ENCODE measurements at regions not wholly inside any gene's neighbourhood (a gene's known extent, or its start where the extent isn't known, plus 50 kb on each side); places are given as distances from the start of the nearest gene placed in this dataset.
"Not testable (repeated sequence)": the region's sequence is repeated elsewhere in the genome, so short reads cannot be mapped to it uniquely, and the experiment has no call there.

GRCh38 chr5:74976651-74977050 is 75.7 kb downstream of the GCNT4 start:
- no peak for TF ChIP-seq CTCF (IDR thresholded peaks at IDR 0.05; ENCODE audit: unreplicated experiment)
- Mint-ChIP-seq H3K4me3 (ENCODE audit: unreplicated experiment) (no peak overlapping the region), H3K36me3 (ENCODE audit: low read depth, unreplicated experiment) (no peaks in the 10 kb centered on the region), H3K4me1 (ENCODE audit: unreplicated experiment) (no peaks in the 10 kb centered on the region), H3K27ac (ENCODE audit: unreplicated experiment) (no peak overlapping the region), H3K9me3 (ENCODE audit: unreplicated experiment) (no peaks in the 10 kb centered on the region), H3K27me3 (ENCODE audit: unreplicated experiment) (no peaks in the 10 kb centered on the region)
- no peak for DNase-seq (ENCODE audit: low spot score)

GRCh38 chr5:74975582-74975981 is 76.8 kb downstream of the GCNT4 start:
- Mint-ChIP-seq H3K4me1 (ENCODE audit: unreplicated experiment) (no peaks in the 10 kb centered on the region), H3K9me3 (ENCODE audit: unreplicated experiment) (no peaks in the 10 kb centered on the region), H3K27me3 (ENCODE audit: unreplicated experiment) (no peaks in the 10 kb centered on the region), H3K27ac (ENCODE audit: unreplicated experiment) (no peak overlapping the region), H3K36me3 (ENCODE audit: low read depth, unreplicated experiment) (no peaks in the 10 kb centered on the region), H3K4me3 (ENCODE audit: unreplicated experiment) (no peak overlapping the region)
- DNase-seq (ENCODE audit: low spot score) = no peak
- no peak for TF ChIP-seq CTCF (IDR thresholded peaks at IDR 0.05; ENCODE audit: unreplicated experiment)

DNA sequence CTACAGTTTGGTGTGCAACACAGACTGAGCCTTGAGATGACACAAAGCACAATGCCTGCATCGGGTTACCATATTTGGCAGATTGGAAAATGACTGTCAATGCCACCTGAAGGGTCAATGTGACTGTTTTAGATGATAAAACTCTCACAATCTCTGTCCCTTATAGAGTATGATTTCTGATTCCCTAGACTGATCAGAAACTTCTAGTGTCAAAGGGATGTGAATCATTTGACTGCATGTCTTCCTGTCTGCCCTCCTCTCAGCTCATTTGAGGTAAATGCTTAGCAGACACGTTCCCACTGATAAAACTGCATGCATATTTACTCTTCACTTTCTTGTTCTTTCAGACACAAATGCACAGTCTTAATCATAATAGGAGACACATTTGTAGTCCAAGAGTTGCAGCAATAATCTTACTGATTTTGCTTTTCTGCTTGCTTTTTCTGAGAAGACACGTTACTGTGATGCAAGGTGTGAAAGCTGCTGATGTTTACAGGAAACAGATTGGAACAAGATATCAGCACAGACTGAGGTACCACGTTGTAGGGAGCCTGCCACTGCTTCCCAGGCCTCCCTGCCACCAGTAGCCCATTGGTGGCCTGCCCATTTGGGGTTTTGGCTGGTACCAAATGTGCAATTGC is 77.8 kb downstream of the GCNT4 start:
- Mint-ChIP-seq H3K27ac (ENCODE audit: unreplicated experiment) (no peak overlapping the region), H3K27me3 (ENCODE audit: unreplicated experiment) (no peaks in the 10 kb centered on the region), H3K36me3 (ENCODE audit: low read depth, unreplicated experiment) (no peaks in the 10 kb centered on the region), H3K4me3 (ENCODE audit: unreplicated experiment) (no peak overlapping the region), H3K9me3 (ENCODE audit: unreplicated experiment) (no peaks in the 10 kb centered on the region), H3K4me1 (ENCODE audit: unreplicated experiment) (no peaks in the 10 kb centered on the region)
- TF ChIP-seq CTCF (IDR thresholded peaks at IDR 0.05; ENCODE audit: unreplicated experiment) = no peak
- DNase-seq (ENCODE audit: low spot score) = no peak

DNA sequence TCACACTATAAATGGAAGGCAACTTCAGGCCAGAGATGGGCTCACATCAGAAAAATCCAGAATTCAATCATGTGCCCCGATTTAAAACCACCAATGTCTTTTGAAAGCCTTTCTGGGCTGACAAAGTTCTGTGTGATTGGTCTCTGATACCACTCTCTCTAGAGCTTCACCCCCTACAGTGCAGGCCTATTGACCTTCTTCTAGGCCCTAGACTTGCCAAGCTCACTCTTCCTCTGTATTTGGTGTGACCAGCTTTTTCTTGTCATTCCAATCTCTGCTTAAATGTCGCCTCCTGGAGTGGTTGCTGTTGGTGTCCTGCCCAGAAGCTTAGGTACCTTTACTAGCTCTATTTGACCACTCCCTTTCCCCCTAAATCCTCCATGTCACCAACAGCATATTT is 78.7 kb downstream of the GCNT4 start:
- no peaks in the 10 kb centered on the region for H3K4me1 Mint-ChIP-seq (ENCODE audit: unreplicated experiment)
- no peaks in the 10 kb centered on the region for H3K36me3 Mint-ChIP-seq (ENCODE audit: low read depth, unreplicated experiment)
- no peaks in the 10 kb centered on the region for H3K27me3 Mint-ChIP-seq (ENCODE audit: unreplicated experiment)
- no peak for DNase-seq (ENCODE audit: low spot score)
- H3K27ac Mint-ChIP-seq (ENCODE audit: unreplicated experiment) = no peak overlapping the region
- TF ChIP-seq CTCF (IDR thresholded peaks at IDR 0.05; ENCODE audit: unreplicated experiment) = no peak
- no peak overlapping the region for H3K4me3 Mint-ChIP-seq (ENCODE audit: unreplicated experiment)
- no peaks in the 10 kb centered on the region for H3K9me3 Mint-ChIP-seq (ENCODE audit: unreplicated experiment)

DNA sequence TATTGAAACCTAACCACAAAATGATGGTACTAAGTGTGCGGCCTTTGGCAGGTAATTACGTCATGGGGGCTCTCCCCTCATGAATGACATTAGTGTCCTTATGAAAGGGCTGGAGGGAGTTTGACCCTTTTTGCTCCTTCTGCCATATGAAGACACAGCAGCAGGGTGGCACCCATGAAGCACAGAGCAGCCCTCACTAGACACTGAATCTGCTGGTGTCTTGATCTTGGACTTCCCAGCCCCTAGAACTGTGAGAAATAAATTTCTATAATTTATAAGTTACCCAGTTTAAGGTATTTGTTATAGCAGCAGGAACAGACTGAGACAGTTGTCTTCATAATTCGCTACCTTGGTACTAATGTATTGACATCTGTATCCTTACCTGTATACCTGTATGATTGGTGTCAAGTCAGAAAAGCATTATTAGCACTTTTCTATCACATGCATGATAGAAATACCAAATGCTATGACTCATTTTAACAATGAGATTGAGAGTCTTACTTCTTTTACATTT is 80.4 kb downstream of the GCNT4 start:
- no peaks in the 10 kb centered on the region for H3K36me3 Mint-ChIP-seq (ENCODE audit: low read depth, unreplicated experiment)
- no peaks in the 10 kb centered on the region for H3K27me3 Mint-ChIP-seq (ENCODE audit: unreplicated experiment)
- no peak for TF ChIP-seq CTCF (IDR thresholded peaks at IDR 0.05; ENCODE audit: unreplicated experiment)
- no peaks in the 10 kb centered on the region for H3K9me3 Mint-ChIP-seq (ENCODE audit: unreplicated experiment)
- no peaks in the 10 kb centered on the region for H3K4me1 Mint-ChIP-seq (ENCODE audit: unreplicated experiment)
- DNase-seq (ENCODE audit: low spot score) = no peak
- H3K4me3 Mint-ChIP-seq (ENCODE audit: unreplicated experiment) = no peak overlapping the region
- H3K27ac Mint-ChIP-seq (ENCODE audit: unreplicated experiment) = no peak overlapping the region

- not testable (repeated sequence) for H3K36me3 Mint-ChIP-seq (ENCODE audit: low read depth, unreplicated experiment); H3K27ac Mint-ChIP-seq (ENCODE audit: unreplicated experiment)
These were observed 81.5 kb downstream of the GCNT4 start for GRCh38 chr5:74970891-74971290.

More at GRCh38 chr5:74970891-74971290, 81.5 kb downstream of the GCNT4 start:
- not testable (repeated sequence) for H3K9me3 Mint-ChIP-seq (ENCODE audit: unreplicated experiment); H3K27me3 Mint-ChIP-seq (ENCODE audit: unreplicated experiment); H3K4me1 Mint-ChIP-seq (ENCODE audit: unreplicated experiment); H3K4me3 Mint-ChIP-seq (ENCODE audit: unreplicated experiment); DNase-seq (ENCODE audit: low spot score)
